HG03025 (cell line): ENCODE measurements at regions not wholly inside any gene's neighbourhood (a gene's known extent, or its start where the extent isn't known, plus 50 kb on each side); places are given as distances from the start of the nearest gene placed in this dataset.
"Not testable (repeated sequence)": the region's sequence is repeated elsewhere in the genome, so short reads cannot be mapped to it uniquely, and the experiment has no call there.

ENCODE experiments used
- ATAC-seq: cut with Tn5 transposase; IDR thresholded peaks from one replicate; pipeline ENCODE4 v1.9.1; 2021; ENCODE audit warnings: mild to moderate bottlenecking, moderate library complexity; ENCODE audit not compliant: unreplicated experiment, low FRiP score

- ATAC-seq: not testable (repeated sequence)
Measured at GRCh38 chr6:105686793-105687192, 283.9 kb upstream of the PREP start.

GRCh38 chr6:105681061-105681460 is 278.2 kb upstream of the PREP start:
- no peak for ATAC-seq

- no peak for ATAC-seq
Measured at GRCh38 chr6:105680131-105680530, 277.2 kb upstream of the PREP start.

- ATAC-seq: no peak
Measured at GRCh38 chr6:105678516-105678915, 275.6 kb upstream of the PREP start.

GRCh38 chr6:105677671-105678475 is 275.0 kb upstream of the PREP start:
- ATAC-seq: no peak

GRCh38 chr6:105676857-105677256 is 274.0 kb upstream of the PREP start:
- ATAC-seq: no peak

GRCh38 chr6:105675715-105676397 is 273.0 kb upstream of the PREP start:
- no peak for ATAC-seq

- ATAC-seq: not testable (repeated sequence)
Measured at GRCh38 chr6:105672856-105673538, 270.1 kb upstream of the PREP start.

GRCh38 chr6:105669232-105669631 is 266.4 kb upstream of the PREP start:
- no peak for ATAC-seq

GRCh38 chr6:105667056-105667455 is 264.2 kb upstream of the PREP start:
- ATAC-seq: no peak

GRCh38 chr6:105664931-105665330 is 262.0 kb upstream of the PREP start:
- no peak for ATAC-seq

GRCh38 chr6:105651969-105652368 is 249.1 kb upstream of the PREP start:
- no peak for ATAC-seq

- no peak for ATAC-seq
Measured at GRCh38 chr6:105650347-105650746, 247.5 kb upstream of the PREP start.

- ATAC-seq: no peak
Measured at GRCh38 chr6:105649192-105649591, 246.3 kb upstream of the PREP start.

- ATAC-seq: no peak
Measured at GRCh38 chr6:105648276-105648675, 245.4 kb upstream of the PREP start.

GRCh38 chr6:105646391-105646867 is 243.5 kb upstream of the PREP start:
- ATAC-seq: peak; percentile 91

- no peak for ATAC-seq
Measured at GRCh38 chr6:105645958-105646357, 243.1 kb upstream of the PREP start.

GRCh38 chr6:105645156-105645555 is 242.3 kb upstream of the PREP start:
- no peak for ATAC-seq

GRCh38 chr6:105644691-105645090 is 241.8 kb upstream of the PREP start:
- ATAC-seq: no peak

GRCh38 chr6:105644073-105644489 is 241.2 kb upstream of the PREP start:
- ATAC-seq: no peak

- no peak for ATAC-seq
Measured at GRCh38 chr6:105642708-105643107, 239.8 kb upstream of the PREP start.
